Thoracic aorta (tissue), 2 donors: ENCODE measurements at regions not wholly inside any gene's neighbourhood (a gene's known extent, or its start where the extent isn't known, plus 50 kb on each side); places are given as distances from the start of the nearest gene placed in this dataset.

Experiments
- ATAC-seq: fragments of 150-250 bp; one replicate; pipeline ENCODE4 v1.8.0; 2017; ENCODE audit warnings: low read depth; ENCODE audit not compliant: insufficient number of reproducible peaks, low FRiP score
- DNase-seq: peaks from one replicate; pipeline ENCODE4 v3.0.0-alpha.2; 2020; ENCODE audit warnings: low spot score
- H3K27ac ChIP-seq, 2 donors: fragments of 200-600 bp; sonication (generic); 1 replicate in 1 of 2; 2 replicates in 1 of 2; pipeline ENCODE4 v1.5.1; 2016; ENCODE audit warnings: mild to moderate bottlenecking in 2 of 2, moderate library complexity in 2 of 2
- H3K27me3 ChIP-seq: fragments of 200-600 bp; sonication (generic); replicated peaks from 2 replicates; pipeline ENCODE4 v1.6.0; 2016; ENCODE audit warnings: mild to moderate bottlenecking; ENCODE audit not compliant: insufficient read depth
- H3K36me3 ChIP-seq: fragments of 200-600 bp; sonication (generic); one replicate; pipeline ENCODE4 v1.5.1; 2016
- H3K4me1 ChIP-seq, 2 donors: fragments of 200-600 bp; sonication (generic); 1 replicate in 1 of 2; 2 replicates in 1 of 2; pipeline versions ENCODE4 v1.5.1 to v1.6.0; 2016; ENCODE audit warnings: low read depth in 2 of 2, mild to moderate bottlenecking in 1 of 2; ENCODE audit not compliant: control insufficient read depth in 1 of 2
- H3K4me3 ChIP-seq: fragments of 200-600 bp; sonication (generic); 2 replicates; pipeline ENCODE4 v1.5.1; 2016; ENCODE audit warnings: mild to moderate bottlenecking
- H3K9me3 ChIP-seq: fragments of 200-600 bp; sonication (generic); 2 replicates; pipeline ENCODE4 v1.5.1; 2016
- CTCF ChIP-seq: fragments of 200-600 bp; sonication (generic); IDR thresholded peaks from one replicate; pipeline ENCODE4 v1.5.1; 2019; ENCODE audit warnings: antibody characterized with exemption

GRCh38 chr10:10528563-10528910, 489.1 kb upstream of the CELF2 start:
- H3K27ac ChIP-seq: no peak overlapping the region
- no peak for TF ChIP-seq CTCF
- no peak overlapping the region for H3K4me3 ChIP-seq
- DNase-seq (no peak), ATAC-seq (no peak)
- H3K36me3 ChIP-seq: no peaks in the 10 kb centered on the region
- H3K9me3 ChIP-seq: no peaks in the 10 kb centered on the region
- H3K27me3 ChIP-seq: no peaks in the 10 kb centered on the region
- no peaks in the 10 kb centered on the region for H3K4me1 ChIP-seq

GRCh38 chr10:10530313-10530712, 487.4 kb upstream of the CELF2 start:
- ATAC-seq (no peak), DNase-seq (no peak)
- Histone ChIP-seq H3K27me3 (no peaks in the 10 kb centered on the region), H3K4me1 (no peaks in the 10 kb centered on the region), H3K36me3 (no peaks in the 10 kb centered on the region), H3K27ac (no peak overlapping the region), H3K9me3 (no peaks in the 10 kb centered on the region), H3K4me3 (no peak overlapping the region)
- TF ChIP-seq CTCF: no peak

GRCh38 chr10:10532236-10532635, 485.4 kb upstream of the CELF2 start:
- Histone ChIP-seq H3K36me3 (no peaks in the 10 kb centered on the region), H3K9me3 (no peaks in the 10 kb centered on the region), H3K27ac (no peak overlapping the region), H3K4me1 (no peaks in the 10 kb centered on the region), H3K4me3 (no peak overlapping the region), H3K27me3 (no peaks in the 10 kb centered on the region)
- no peak for TF ChIP-seq CTCF
- ATAC-seq (no peak), DNase-seq (no peak)

GRCh38 chr10:10532826-10533225, 484.8 kb upstream of the CELF2 start:
- no peak for TF ChIP-seq CTCF
- no peaks in the 10 kb centered on the region for H3K9me3 ChIP-seq
- ATAC-seq (no peak), DNase-seq (no peak)
- no peaks in the 10 kb centered on the region for H3K4me1 ChIP-seq
- H3K4me3 ChIP-seq: no peak overlapping the region
- H3K27ac ChIP-seq: no peak overlapping the region
- no peaks in the 10 kb centered on the region for H3K27me3 ChIP-seq
- no peaks in the 10 kb centered on the region for H3K36me3 ChIP-seq

- no peaks in the 10 kb centered on the region for H3K4me1 ChIP-seq
- DNase-seq: no peak
- no peak overlapping the region for H3K27ac ChIP-seq
- H3K36me3 ChIP-seq: no peaks in the 10 kb centered on the region
- H3K9me3 ChIP-seq: no peaks in the 10 kb centered on the region
- H3K4me3 ChIP-seq: no peak overlapping the region
- TF ChIP-seq CTCF: no peak
- no peaks in the 10 kb centered on the region for H3K27me3 ChIP-seq
- ATAC-seq: no peak
Measured at GRCh38 chr10:10533437-10533836, 484.2 kb upstream of the CELF2 start.
